ENCODE measurements at regions not wholly inside any gene's neighbourhood (a gene's known extent, or its start where the extent isn't known, plus 50 kb on each side); places are given as distances from the start of the nearest gene placed in this dataset.

DNA sequence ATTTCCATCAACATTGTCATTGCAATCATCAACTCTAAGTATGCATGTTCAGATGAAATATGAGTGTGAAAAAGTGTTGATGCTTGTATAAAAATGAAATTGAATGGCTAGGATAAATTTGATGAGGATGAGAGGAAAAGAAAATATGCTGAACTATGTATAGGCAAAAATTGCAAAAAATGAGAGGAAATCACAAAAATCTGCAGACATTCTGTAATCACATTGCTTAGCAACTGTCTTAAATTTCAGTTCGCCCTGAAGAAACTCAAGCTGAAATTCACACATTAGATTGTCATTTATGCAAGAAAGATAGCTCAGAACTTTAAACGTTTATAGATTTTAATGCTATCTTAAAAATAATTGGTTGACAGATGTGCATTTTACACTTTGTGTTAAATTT, 1098.8 kb upstream of the IGFBP7 start:
- H4K20me1 ChIP-seq (ENCODE audit: insufficient read depth, low read length) = no peaks in the 10 kb centered on the region
- H2AFZ ChIP-seq (ENCODE audit: low read length) = no peak overlapping the region
- H3K4me3 ChIP-seq (replicated peaks in 1 of 3; ENCODE audit: insufficient read depth in 1 of 3, low read depth in 2 of 3, low read length in 3 of 3) = no peak overlapping the region; a peak in 1 of 6 replicates
- H3K4me1 ChIP-seq (ENCODE audit: insufficient read depth, low read length) = no peaks in the 10 kb centered on the region
- no peaks in the 10 kb centered on the region for H3K27me3 ChIP-seq (ENCODE audit: control insufficient read depth in 1 of 2, insufficient read depth in 2 of 2, low read length in 2 of 2)
- BruUV-seq (replicated peaks) = no TSS peak
- peaks cover 73% of the 10 kb centered on the region for H3K9me3 ChIP-seq (ENCODE audit: low read length)
- no peak overlapping the region for H3K4me2 ChIP-seq (ENCODE audit: low read depth, low read length)
- H3K36me3 ChIP-seq (replicated peaks in 1 of 2; ENCODE audit: control insufficient read depth in 1 of 2, insufficient read depth in 2 of 2, low read length in 2 of 2) = no peaks in the 10 kb centered on the region
- ATAC-seq (no peak), FAIRE-seq (no peak), DNase-seq (ENCODE audit: low spot score) (no peak)
- no peaks in the 10 kb centered on the region for H3K79me2 ChIP-seq (ENCODE audit: insufficient read depth, low read length)
- 2% methylated on average over 2 of the region's 2 CpGs for WGBS (ENCODE audit: low lambda C conversion rate)
- CTCF ChIA-PET (ENCODE audit: low intra/inter-chr PET ratio, low total read pairs) = no interaction called here
- in situ Hi-C loops (cut with HindIII; ENCODE audit: extremely low pct_ligation_motif_present, low pct_unique_long_range_greater_than_20kb) = no loop called here
- TF ChIP-seq NCOA5 (CRISPR knock-in tag; IDR thresholded peaks at IDR 0.05) = no peak
- no peak for TF ChIP-seq FOXK1 (CRISPR knock-in tag; IDR thresholded peaks at IDR 0.05; ENCODE audit: borderline replicate concordance, low read depth)
- no peak for TF ChIP-seq ZNF567 (CRISPR knock-in tag; IDR thresholded peaks at IDR 0.05; ENCODE audit: borderline replicate concordance)
- no peak for TF ChIP-seq KAT7 (CRISPR knock-in tag; IDR thresholded peaks at IDR 0.05; ENCODE audit: borderline replicate concordance)
- intact Hi-C loops (cut with micrococcal nuclease; ENCODE audit: unreplicated experiment) = no loop called here
- POLR2A ChIA-PET = no interaction called here
- H3K9ac ChIP-seq (ENCODE audit: insufficient read depth, low read depth, low read length) = no peak overlapping the region
- H3K27ac ChIP-seq (ENCODE audit: extremely low read length, insufficient read depth, low read length) = no peak overlapping the region

DNA sequence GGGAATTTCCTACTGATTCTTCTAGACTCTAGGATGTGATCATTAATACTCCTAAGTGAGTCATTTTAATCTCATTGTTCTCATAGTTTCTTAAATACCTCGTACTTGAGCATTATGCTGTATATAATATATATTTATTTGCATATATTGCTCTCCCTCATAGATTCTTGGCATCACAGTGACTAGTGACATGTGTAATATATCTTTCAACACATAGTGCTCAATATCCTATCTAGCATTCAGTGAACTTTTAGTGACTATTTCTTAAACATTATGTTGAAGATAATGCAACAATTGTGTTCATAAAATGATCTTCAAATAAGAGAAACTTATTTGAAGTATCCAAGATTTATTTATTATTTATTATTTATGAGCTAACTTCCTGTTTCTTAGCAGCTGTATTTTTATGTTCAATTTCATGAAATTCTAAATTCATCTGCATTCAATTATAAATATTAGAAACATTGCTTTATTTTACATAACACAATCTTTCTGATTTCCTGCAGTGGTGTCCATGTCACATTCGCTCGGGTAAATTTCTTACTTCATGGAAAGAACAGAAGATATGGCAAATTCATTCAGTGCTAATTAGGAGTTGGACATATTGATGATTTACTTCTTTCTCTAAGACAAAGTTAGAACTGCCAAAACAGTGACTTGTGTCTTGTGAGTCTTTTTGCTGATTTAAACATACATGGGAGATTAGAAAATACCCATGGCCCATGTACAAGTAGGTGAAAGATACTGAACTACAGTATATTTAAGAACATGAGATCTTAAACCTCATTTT, 1095.5 kb upstream of the IGFBP7 start:
- H4K20me1 ChIP-seq (ENCODE audit: insufficient read depth, low read length) = no peaks in the 10 kb centered on the region
- H2AFZ ChIP-seq (ENCODE audit: low read length) = no peak overlapping the region
- ChIA-PET POLR2A (no interaction called here), CTCF (ENCODE audit: low intra/inter-chr PET ratio, low total read pairs) (no interaction called here)
- intact Hi-C loops (cut with micrococcal nuclease; ENCODE audit: unreplicated experiment) = no loop called here
- no peak for FAIRE-seq
- no peak overlapping the region for H3K9ac ChIP-seq (ENCODE audit: insufficient read depth, low read depth, low read length)
- BruUV-seq (replicated peaks) = no TSS peak
- H3K4me1 ChIP-seq (ENCODE audit: insufficient read depth, low read length) = no peaks in the 10 kb centered on the region
- H3K36me3 ChIP-seq (replicated peaks in 1 of 2; ENCODE audit: control insufficient read depth in 1 of 2, insufficient read depth in 2 of 2, low read length in 2 of 2) = no peaks in the 10 kb centered on the region
- H3K27me3 ChIP-seq (ENCODE audit: control insufficient read depth in 1 of 2, insufficient read depth in 2 of 2, low read length in 2 of 2) = no peaks in the 10 kb centered on the region
- no peak overlapping the region for H3K27ac ChIP-seq (ENCODE audit: extremely low read length, insufficient read depth, low read length)
- no peak for DNase-seq (ENCODE audit: low spot score)
- no peaks in the 10 kb centered on the region for H3K79me2 ChIP-seq (ENCODE audit: insufficient read depth, low read length)
- in situ Hi-C loops (cut with HindIII; ENCODE audit: extremely low pct_ligation_motif_present, low pct_unique_long_range_greater_than_20kb) = no loop called here
- H3K4me2 ChIP-seq (ENCODE audit: low read depth, low read length) = no peak overlapping the region
- H3K4me3 ChIP-seq (replicated peaks in 1 of 3; ENCODE audit: insufficient read depth in 1 of 3, low read depth in 2 of 3, low read length in 3 of 3) = no peak overlapping the region
- H3K9me3 ChIP-seq (ENCODE audit: low read length) = peaks cover 53% of the 10 kb centered on the region
- ATAC-seq = no peak
- WGBS (ENCODE audit: low lambda C conversion rate) = 21% methylated on average over 3 of the region's 3 CpGs
- TF ChIP-seq ZNF563 (CRISPR knock-in tag; IDR thresholded peaks at IDR 0.05) (no peak), POGK (CRISPR knock-in tag; conservative IDR thresholded peaks at IDR 0.05) (no peak), PRMT3 (CRISPR knock-in tag; IDR thresholded peaks at IDR 0.05; ENCODE audit: borderline replicate concordance, low read depth) (no peak), ZNF839 (CRISPR knock-in tag; IDR thresholded peaks at IDR 0.05; ENCODE audit: borderline replicate concordance) (no peak), ISL2 (CRISPR knock-in tag; IDR thresholded peaks at IDR 0.05) (no peak), MYNN (CRISPR knock-in tag; IDR thresholded peaks at IDR 0.05; ENCODE audit: low read depth) (no peak), DPF2 (CRISPR knock-in tag; IDR thresholded peaks at IDR 0.05; ENCODE audit: borderline replicate concordance, low read depth) (no peak)
- TF ChIP-seq, protein P1, sequence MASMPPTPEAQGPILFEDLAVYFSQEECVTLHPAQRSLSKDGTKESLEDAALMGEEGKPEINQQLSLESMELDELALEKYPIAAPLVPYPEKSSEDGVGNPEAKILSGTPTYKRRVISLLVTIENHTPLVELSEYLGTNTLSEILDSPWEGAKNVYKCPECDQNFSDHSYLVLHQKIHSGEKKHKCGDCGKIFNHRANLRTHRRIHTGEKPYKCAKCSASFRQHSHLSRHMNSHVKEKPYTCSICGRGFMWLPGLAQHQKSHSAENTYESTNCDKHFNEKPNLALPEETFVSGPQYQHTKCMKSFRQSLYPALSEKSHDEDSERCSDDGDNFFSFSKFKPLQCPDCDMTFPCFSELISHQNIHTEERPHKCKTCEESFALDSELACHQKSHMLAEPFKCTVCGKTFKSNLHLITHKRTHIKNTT (CRISPR knock-in tag; IDR thresholded peaks at IDR 0.05) = no peak
- TF ChIP-seq, protein P2, sequence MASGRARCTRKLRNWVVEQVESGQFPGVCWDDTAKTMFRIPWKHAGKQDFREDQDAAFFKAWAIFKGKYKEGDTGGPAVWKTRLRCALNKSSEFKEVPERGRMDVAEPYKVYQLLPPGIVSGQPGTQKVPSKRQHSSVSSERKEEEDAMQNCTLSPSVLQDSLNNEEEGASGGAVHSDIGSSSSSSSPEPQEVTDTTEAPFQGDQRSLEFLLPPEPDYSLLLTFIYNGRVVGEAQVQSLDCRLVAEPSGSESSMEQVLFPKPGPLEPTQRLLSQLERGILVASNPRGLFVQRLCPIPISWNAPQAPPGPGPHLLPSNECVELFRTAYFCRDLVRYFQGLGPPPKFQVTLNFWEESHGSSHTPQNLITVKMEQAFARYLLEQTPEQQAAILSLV (CRISPR knock-in tag; IDR thresholded peaks at IDR 0.05; ENCODE audit: borderline replicate concordance) = no peak

Data from HepG2 (cell line).